Neural cell (in vitro differentiated cells): ENCODE measurements at regions not wholly inside any gene's neighbourhood (a gene's known extent, or its start where the extent isn't known, plus 50 kb on each side); places are given as distances from the start of the nearest gene placed in this dataset.

Experiments used
- H2AFZ ChIP-seq: fragments of 200-600, 300-800 bp; sonication (generic), shearing (Covaris generic); 2 replicates; pipeline ENCODE4 v1.6.0; 2014; ENCODE audit warnings: low read depth, mild to moderate bottlenecking, antibody characterized with exemption, low read length, moderate library complexity
- H3F3A ChIP-seq: fragments of 200-600 bp; shearing (Covaris generic); 2 replicates; pipeline ENCODE4 v1.6.1; 2016; ENCODE audit warnings: mild to moderate bottlenecking, moderate library complexity, mixed read lengths, antibody characterized with exemption, low read length; ENCODE audit not compliant: insufficient read depth, poor library complexity, severe bottlenecking
- H3K27ac ChIP-seq: fragments of 200-600, 300-800 bp; sonication (generic), shearing (Covaris generic); 2 replicates; pipeline ENCODE4 v1.5.1; 2014; ENCODE audit warnings: mild to moderate bottlenecking, low read length, moderate library complexity
- H3K27me3 ChIP-seq: fragments of 300-800, 200-600 bp; sonication (generic), shearing (Covaris generic); 2 replicates; pipeline ENCODE4 v1.6.0; 2014; ENCODE audit warnings: mild to moderate bottlenecking, low read depth, low read length, moderate library complexity; ENCODE audit not compliant: insufficient read depth
- H3K36me3 ChIP-seq: fragments of 300-800, 200-600 bp; sonication (generic), shearing (Covaris generic); 2 replicates; pipeline ENCODE4 v1.5.1; 2014; ENCODE audit warnings: mild to moderate bottlenecking, antibody characterized with exemption, low read length, moderate library complexity; ENCODE audit not compliant: insufficient read depth
- H3K4me2 ChIP-seq: fragments of 300-800, 200-600 bp; sonication (generic), shearing (Covaris generic); 2 replicates; pipeline ENCODE4 v1.6.0; 2014; ENCODE audit warnings: mild to moderate bottlenecking, low read length
- H3K4me3 ChIP-seq: fragments of 300-800, 200-600 bp; sonication (generic), shearing (Covaris generic); 2 replicates; pipeline ENCODE4 v1.5.1; 2014; ENCODE audit warnings: mild to moderate bottlenecking, low read length, moderate library complexity
- H3K79me2 ChIP-seq: fragments of 200-600 bp; shearing (Covaris generic); replicated peaks from 2 replicates; pipeline ENCODE4 v1.6.0; 2014; ENCODE audit warnings: mild to moderate bottlenecking, low read length, moderate library complexity; ENCODE audit not compliant: insufficient read depth
- H3K9ac ChIP-seq: fragments of 300-800, 200-600 bp; sonication (generic), shearing (Covaris generic); 2 replicates; pipeline ENCODE4 v1.6.1; 2016; ENCODE audit warnings: mild to moderate bottlenecking, low read length, mixed read lengths
- H3K9me2 ChIP-seq: fragments of 200-600 bp; shearing (Covaris generic); 2 replicates; pipeline ENCODE4 v1.6.1; 2016; ENCODE audit warnings: mild to moderate bottlenecking, low read length, mixed read lengths; ENCODE audit not compliant: insufficient read depth
- H3K9me3 ChIP-seq: fragments of 200-600, 300-800 bp; sonication (generic), shearing (Covaris generic); 2 replicates; pipeline ENCODE4 v1.6.1; 2016; ENCODE audit warnings: mild to moderate bottlenecking, mixed run types, low read length, moderate library complexity, mixed read lengths
- H4K20me1 ChIP-seq: fragments of 200-600 bp; shearing (Covaris generic); 2 replicates; pipeline ENCODE4 v1.6.1; 2016; ENCODE audit warnings: mild to moderate bottlenecking, mixed run types; ENCODE audit not compliant: insufficient read depth
- CTCF ChIP-seq: fragments of 450-650 bp; IDR thresholded peaks from 2 replicates; pipeline ENCODE4 v1.5.1; 2014; ENCODE audit warnings: antibody characterized with exemption, mild to moderate bottlenecking, moderate library complexity; ENCODE audit not compliant: poor library complexity, severe bottlenecking
- EP300 ChIP-seq: fragments of 450-650 bp; conservative IDR thresholded peaks from 2 replicates; pipeline ENCODE4 v1.6.1; 2014; ENCODE audit warnings: antibody characterized with exemption, mild to moderate bottlenecking, moderate library complexity; ENCODE audit not compliant: poor library complexity, severe bottlenecking
- EZH2 ChIP-seq: fragments of 200-600, 300-800 bp; shearing (Covaris generic), sonication (generic); IDR thresholded peaks from 2 replicates; pipeline ENCODE4 v1.6.1; 2014; ENCODE audit warnings: antibody characterized with exemption, low read length, borderline replicate concordance, mild to moderate bottlenecking; ENCODE audit not compliant: insufficient read depth, poor library complexity, severe bottlenecking
- MXI1 ChIP-seq: fragments of 450-650 bp; conservative IDR thresholded peaks from 2 replicates; pipeline ENCODE4 v1.6.1; 2014; ENCODE audit warnings: antibody characterized with exemption, mild to moderate bottlenecking; ENCODE audit not compliant: poor library complexity, severe bottlenecking
- POLR2AphosphoS5 ChIP-seq: IDR thresholded peaks from 2 replicates; pipeline ENCODE4 v1.6.1; 2012
- RAD21 ChIP-seq: fragments of 450-650 bp; conservative IDR thresholded peaks from 2 replicates; pipeline ENCODE4 v1.6.1; 2014; ENCODE audit warnings: antibody characterized with exemption, mild to moderate bottlenecking, moderate library complexity
- REST ChIP-seq: IDR thresholded peaks from 2 replicates; pipeline ENCODE4 v1.6.1; 2012; ENCODE audit warnings: borderline replicate concordance
- SMC3 ChIP-seq: fragments of 450-650 bp; conservative IDR thresholded peaks from 2 replicates; pipeline ENCODE4 v1.6.1; 2014; ENCODE audit warnings: antibody characterized with exemption, mild to moderate bottlenecking, moderate library complexity; ENCODE audit not compliant: poor library complexity
- TAF1 ChIP-seq: IDR thresholded peaks from 2 replicates; pipeline ENCODE4 v1.6.1; 2012; ENCODE audit warnings: low read depth

- no peaks in the 10 kb centered on the region for H4K20me1 ChIP-seq
- no peak overlapping the region for H3K4me2 ChIP-seq
- no peak overlapping the region for H3K27ac ChIP-seq
- H2AFZ ChIP-seq: no peak overlapping the region
- no peak overlapping the region for H3K9ac ChIP-seq
- no peaks in the 10 kb centered on the region for H3K27me3 ChIP-seq
- H3K9me3 ChIP-seq: no peaks in the 10 kb centered on the region
- no peaks in the 10 kb centered on the region for H3K36me3 ChIP-seq
- no peak for TF ChIP-seq EP300
- no peaks in the 10 kb centered on the region for H3K79me2 ChIP-seq
- no peaks in the 10 kb centered on the region for H3F3A ChIP-seq
- H3K9me2 ChIP-seq: no peaks in the 10 kb centered on the region
- no peak overlapping the region for H3K4me3 ChIP-seq
These were observed 237.6 kb upstream of the ATP10B start for GRCh38 chr5:161089569-161089968.

- Histone ChIP-seq H3K9me3 (no peaks in the 10 kb centered on the region), H3K27me3 (no peaks in the 10 kb centered on the region), H3K4me2 (no peak overlapping the region), H3K79me2 (no peaks in the 10 kb centered on the region), H3K36me3 (no peaks in the 10 kb centered on the region), H2AFZ (no peak overlapping the region), H3F3A (no peaks in the 10 kb centered on the region), H3K4me3 (no peak overlapping the region), H3K9me2 (no peaks in the 10 kb centered on the region), H3K9ac (no peak overlapping the region), H3K27ac (no peak overlapping the region), H4K20me1 (no peaks in the 10 kb centered on the region)
- TF ChIP-seq EP300 (no peak), TAF1 (no peak), MXI1 (no peak), SMC3 (no peak), POLR2AphosphoS5 (no peak), EZH2 (no peak), REST (no peak)
These were observed 234.4 kb upstream of the ATP10B start for GRCh38 chr5:161086461-161086860.

- Histone ChIP-seq H3K27me3 (no peaks in the 10 kb centered on the region), H3K27ac (no peak overlapping the region), H3K9me2 (no peaks in the 10 kb centered on the region), H3F3A (no peaks in the 10 kb centered on the region), H2AFZ (no peak overlapping the region), H3K4me2 (no peak overlapping the region), H3K9ac (no peak overlapping the region), H3K4me3 (no peak overlapping the region), H4K20me1 (no peaks in the 10 kb centered on the region), H3K36me3 (no peaks in the 10 kb centered on the region), H3K9me3 (no peaks in the 10 kb centered on the region), H3K79me2 (no peaks in the 10 kb centered on the region)
- TF ChIP-seq EP300 (no peak), TAF1 (no peak), EZH2 (no peak), POLR2AphosphoS5 (no peak)
These were observed 233.0 kb upstream of the ATP10B start for GRCh38 chr5:161085056-161085455.

- Histone ChIP-seq H3K27me3 (no peaks in the 10 kb centered on the region), H3F3A (no peaks in the 10 kb centered on the region), H3K36me3 (no peaks in the 10 kb centered on the region), H3K4me3 (no peak overlapping the region), H3K4me2 (no peak overlapping the region), H3K9me2 (no peaks in the 10 kb centered on the region), H3K27ac (no peak overlapping the region), H4K20me1 (no peaks in the 10 kb centered on the region), H3K79me2 (no peaks in the 10 kb centered on the region), H2AFZ (no peak overlapping the region), H3K9ac (no peak overlapping the region), H3K9me3 (no peaks in the 10 kb centered on the region)
- TF ChIP-seq EZH2: no peak
- TF ChIP-seq TAF1: no peak
- TF ChIP-seq EP300: no peak
- no peak for TF ChIP-seq MXI1
- no peak for TF ChIP-seq REST
- TF ChIP-seq RAD21: no peak
- no peak for TF ChIP-seq CTCF
- TF ChIP-seq POLR2AphosphoS5: no peak
- TF ChIP-seq SMC3: no peak
These were observed 232.1 kb upstream of the ATP10B start for GRCh38 chr5:161084115-161084514.
